ENCODE measurements at regions not wholly inside any gene's neighbourhood (a gene's known extent, or its start where the extent isn't known, plus 50 kb on each side); places are given as distances from the start of the nearest gene placed in this dataset.
"Not testable (repeated sequence)": the region's sequence is repeated elsewhere in the genome, so short reads cannot be mapped to it uniquely, and the experiment has no call there.

- DNase-seq (ENCODE audit: low spot score), result no peak
Observed at GRCh38 chr1:181948372-181948771, 113.1 kb downstream of the ZNF648 start.

DNA sequence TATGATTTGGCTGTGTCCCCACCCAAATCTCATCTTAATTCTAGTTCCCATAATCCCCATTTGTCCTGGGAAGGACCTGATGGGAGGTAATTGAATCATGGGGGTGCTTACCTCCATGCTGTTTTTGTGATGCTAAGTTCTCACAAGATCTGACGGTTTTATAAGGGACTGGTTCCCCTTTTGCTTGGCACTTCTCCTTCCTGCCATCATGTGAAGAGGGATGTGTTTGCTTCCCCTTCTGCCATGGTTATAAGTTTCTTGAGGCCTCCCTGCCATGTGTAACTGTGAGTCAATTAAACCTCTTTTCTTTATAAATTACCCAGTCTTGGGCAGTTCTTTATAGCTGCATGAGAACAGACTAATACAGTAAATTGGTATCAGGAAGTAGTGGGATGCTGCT is 114.1 kb downstream of the ZNF648 start:
- no peak for DNase-seq (ENCODE audit: low spot score)

- peak; percentile 82 for DNase-seq (ENCODE audit: low spot score)
Observed at GRCh38 chr1:181936768-181937581, 124.5 kb downstream of the ZNF648 start.

DNA sequence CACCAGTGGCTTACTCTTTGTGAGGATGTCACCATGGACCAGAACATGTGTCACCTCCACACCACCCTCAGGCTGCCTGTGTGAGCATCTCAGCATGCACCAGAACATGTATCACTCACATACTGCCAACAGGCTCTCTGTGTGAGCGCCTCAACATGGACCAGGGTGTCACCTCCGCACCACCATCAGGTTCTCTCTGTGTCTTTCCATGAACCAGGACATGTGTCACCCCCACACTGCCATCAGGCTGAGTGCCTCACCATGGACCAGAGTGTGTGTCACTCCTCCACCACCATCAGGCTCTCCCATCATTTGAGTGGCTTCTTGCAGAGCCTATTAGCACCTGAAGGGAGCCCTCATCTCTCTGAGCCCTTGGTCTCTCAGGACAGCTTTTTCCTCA is 125.2 kb downstream of the ZNF648 start:
- no peak for DNase-seq (ENCODE audit: low spot score)

DNA sequence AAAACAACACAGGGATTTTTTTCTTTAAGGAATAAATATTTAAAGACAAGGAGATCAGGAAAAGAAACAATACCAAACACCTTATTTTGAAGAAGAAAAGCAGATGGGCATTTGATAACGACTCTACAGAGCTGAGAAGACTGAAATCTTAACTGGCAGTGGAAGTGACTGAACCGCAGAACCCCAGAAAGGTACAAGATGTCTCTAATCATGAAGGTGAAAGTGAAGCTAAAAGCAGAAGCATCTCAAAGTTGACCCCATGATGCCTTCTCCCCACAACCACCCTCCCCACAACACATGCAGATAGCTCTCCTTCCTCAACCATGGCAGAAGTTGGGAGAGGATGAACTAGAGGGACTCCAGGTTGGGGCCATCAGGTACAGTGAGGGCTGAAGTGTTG is 129.6 kb downstream of the ZNF648 start:
- no peak for DNase-seq (ENCODE audit: low spot score)

DNA sequence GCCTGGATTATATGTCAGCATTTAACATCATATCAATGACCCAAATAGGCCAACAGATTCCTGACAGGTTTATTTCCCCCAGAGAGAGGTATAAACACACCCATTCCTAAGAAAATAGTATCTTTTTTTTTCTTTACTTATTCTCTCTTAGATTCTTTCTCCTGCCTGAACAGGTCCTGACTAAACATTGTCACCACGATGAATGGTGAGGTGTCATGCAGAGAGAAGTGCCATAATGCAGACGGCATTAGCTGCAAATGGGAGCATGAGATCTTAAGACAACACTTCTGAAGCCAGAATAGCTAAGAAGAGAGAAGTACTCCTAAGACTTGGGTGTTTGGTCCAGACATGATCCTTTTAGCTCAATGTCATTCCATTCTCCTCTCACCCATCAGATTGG is 131.3 kb downstream of the ZNF648 start:
- DNase-seq (ENCODE audit: low spot score), result no peak

DNA sequence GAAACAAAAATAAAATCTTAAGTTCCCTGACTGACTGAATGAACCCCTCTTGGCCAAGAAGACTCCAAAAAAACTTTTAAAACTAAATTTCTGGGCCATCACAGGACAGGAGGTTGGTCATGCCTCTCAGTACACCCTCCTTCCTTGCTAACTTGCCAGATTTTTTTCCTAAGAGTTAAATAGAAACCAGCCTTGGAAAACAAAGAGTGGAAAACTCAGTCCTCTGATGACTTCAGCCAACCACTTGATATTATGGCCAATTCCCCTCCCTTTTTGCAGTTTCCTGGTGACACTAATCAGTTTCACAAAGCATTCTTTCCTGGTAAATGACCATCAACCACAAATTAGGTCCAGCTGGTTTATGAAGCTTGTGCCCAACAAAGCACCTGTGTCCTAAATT is 134.8 kb downstream of the ZNF648 start:
- no peak for DNase-seq (ENCODE audit: low spot score)

GRCh38 chr1:181924034-181924433 is 137.5 kb downstream of the ZNF648 start:
- not testable (repeated sequence) for DNase-seq (ENCODE audit: low spot score)

DNA sequence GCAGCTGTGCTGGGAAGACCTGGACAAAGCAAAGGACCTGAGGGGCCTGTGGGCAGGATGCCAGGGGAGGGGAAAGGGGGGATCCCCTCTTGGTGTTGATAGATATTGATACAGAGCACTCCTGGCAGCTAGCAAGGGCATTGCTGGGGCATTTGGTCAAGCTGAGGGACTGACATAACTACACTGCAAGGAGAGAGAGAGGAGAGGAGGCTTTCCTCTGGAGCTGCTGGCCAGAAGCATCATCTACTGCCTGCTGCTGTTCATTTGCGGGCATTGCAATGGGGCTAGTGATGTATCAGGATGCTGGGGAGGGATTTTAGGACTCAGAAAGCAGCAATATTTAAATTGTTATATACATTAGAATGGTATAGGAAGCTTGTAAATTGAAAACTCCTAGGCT is 142.0 kb downstream of the ZNF648 start:
- DNase-seq (ENCODE audit: low spot score), result no peak

- DNase-seq (ENCODE audit: low spot score), result no peak
Observed at GRCh38 chr1:181918880-181919525, 142.5 kb downstream of the ZNF648 start.

- DNase-seq (ENCODE audit: low spot score), result no peak
Observed at GRCh38 chr1:181911715-181912114, 149.8 kb downstream of the ZNF648 start.

GRCh38 chr1:181910905-181911304 is 150.6 kb downstream of the ZNF648 start:
- DNase-seq (ENCODE audit: low spot score), result no peak

DNA sequence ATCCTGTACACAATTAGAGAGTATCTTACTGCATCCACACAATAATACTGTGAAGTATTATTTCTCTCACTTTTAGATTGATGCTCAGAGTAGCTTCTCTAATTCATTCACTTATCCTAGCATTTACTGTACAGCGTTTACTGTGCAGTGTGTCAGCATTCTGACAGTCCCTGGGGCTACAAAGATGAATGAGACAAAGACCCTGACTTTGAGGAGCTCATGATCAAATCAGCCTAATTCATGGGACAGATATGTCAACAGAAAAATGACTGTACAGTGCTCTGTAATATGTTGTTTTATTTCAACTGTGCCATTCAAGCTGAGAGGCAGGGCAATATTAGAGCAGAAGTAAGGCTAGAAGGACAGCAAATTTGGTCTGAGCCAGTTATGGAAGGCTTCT is 152.5 kb downstream of the ZNF648 start:
- DNase-seq (ENCODE audit: low spot score), result no peak

DNA sequence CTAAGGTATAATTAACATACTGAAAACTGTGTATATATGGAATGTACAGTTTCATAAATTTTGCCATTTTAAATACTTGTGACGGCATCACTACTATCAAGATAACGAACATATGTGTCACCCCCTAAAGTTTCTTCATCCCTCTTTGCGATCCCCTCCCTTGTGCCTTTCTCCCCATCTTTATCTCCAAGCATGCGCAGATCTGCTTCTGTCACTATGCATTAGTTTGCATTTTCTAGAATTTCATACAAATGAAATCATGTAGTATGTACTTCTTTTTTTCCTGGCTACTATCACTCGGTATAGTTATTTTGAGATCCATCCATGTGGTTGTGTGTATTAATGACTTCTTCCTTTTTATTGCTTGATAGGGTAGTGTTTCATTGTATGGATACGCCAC is 154.9 kb downstream of the ZNF648 start:
- DNase-seq (ENCODE audit: low spot score), result no peak

DNA sequence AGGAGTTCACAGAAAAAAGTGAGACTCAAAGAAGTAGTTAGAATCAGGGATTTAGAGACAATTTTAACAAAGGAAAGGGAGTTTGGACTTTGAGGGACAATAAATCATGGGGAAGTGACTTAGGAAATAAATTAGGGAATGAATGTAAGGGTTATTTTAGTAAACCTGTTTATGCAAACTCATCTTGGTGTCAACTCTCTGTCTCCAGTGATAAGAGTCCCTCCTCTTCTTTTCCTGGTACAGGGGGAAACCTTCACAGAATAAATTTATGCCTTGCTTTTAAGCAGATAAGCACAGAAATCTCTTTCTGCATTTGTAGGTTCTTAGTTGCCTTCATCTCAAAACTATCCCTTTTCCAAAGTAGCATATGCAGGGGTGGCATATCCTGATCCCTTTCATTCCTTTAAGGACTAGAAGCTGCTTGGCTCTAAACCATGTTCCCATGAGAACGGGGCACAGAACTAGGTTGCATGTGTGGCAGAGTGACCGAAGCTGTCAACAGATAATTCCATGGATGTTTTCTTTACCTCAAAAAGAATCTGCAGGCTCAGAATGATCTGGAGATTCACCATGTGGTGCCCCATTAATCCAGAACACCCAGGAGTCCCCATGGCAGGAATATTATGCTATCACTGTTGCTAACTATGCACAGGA is 155.4 kb downstream of the ZNF648 start:
- no peak for DNase-seq (ENCODE audit: low spot score)

- no peak for DNase-seq (ENCODE audit: low spot score)
Observed at GRCh38 chr1:181898773-181899172, 162.7 kb downstream of the ZNF648 start.

DNA sequence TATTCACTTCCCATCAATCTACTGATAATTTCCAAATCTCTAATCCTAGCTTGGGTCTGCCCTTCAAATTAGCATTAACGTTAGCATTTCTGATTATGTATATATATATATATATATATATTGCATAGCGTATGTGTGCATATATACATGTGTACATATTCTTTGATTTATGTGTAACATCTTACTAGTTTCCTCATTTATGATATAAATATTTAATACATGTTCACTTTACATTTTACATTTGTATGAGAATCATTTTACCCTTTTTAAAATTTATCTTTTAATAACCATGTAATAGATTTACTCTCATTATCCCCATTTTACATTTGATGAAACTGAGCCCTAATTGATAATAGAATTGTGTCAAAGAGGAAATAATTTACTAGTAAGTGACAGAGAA is 164.7 kb downstream of the ZNF648 start:
- DNase-seq (ENCODE audit: low spot score), result no peak

DNA sequence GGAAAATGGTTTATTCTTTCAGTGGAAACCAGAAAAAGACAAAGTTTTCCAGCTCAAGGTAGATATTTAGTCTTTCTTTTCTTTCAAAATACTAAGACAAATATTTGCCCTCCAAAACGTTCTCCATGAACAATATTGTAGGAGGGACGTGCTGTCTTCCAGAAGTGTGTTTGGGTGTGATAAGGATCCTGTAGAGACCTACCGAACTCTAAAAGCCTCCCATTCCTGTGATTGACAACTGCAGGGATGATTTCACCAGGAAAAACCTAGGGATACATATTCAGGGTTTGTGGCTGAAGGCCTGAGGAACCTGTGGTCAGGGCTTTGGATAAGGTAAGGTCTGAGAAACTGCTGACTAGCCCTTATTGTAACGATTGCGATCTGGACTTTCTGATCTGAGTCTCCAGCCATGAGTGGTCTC is 167.1 kb downstream of the ZNF648 start:
- no peak for DNase-seq (ENCODE audit: low spot score)

GRCh38 chr1:181893937-181894336 is 167.6 kb downstream of the ZNF648 start:
- DNase-seq (ENCODE audit: low spot score), result no peak

- not testable (repeated sequence) for DNase-seq (ENCODE audit: low spot score)
Observed at GRCh38 chr1:181893150-181893549, 168.4 kb downstream of the ZNF648 start.

DNA sequence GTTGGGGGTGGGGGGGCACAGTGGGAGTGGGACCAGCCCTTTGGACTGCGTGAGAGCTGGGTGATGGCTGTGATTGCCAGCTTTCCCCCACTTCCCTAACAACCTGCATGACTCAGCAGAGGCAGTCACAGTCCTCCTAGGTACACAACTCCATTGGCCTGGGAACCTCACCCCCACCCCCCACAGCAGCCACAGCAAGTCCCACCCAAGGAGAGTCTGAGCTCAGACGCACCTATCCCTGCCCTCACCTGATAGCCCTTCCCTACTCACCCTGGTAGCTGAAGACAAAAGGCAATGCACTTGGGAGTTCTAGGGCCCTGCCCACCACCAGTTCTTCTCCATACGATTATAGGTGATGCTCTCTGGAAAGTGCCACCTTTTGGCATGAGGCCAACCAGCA is 188.9 kb downstream of the ZNF648 start:
- no peak for DNase-seq (ENCODE audit: low spot score)

- DNase-seq (ENCODE audit: low spot score), result no peak
Observed at GRCh38 chr1:181863736-181864135, 197.8 kb downstream of the ZNF648 start.

DNA sequence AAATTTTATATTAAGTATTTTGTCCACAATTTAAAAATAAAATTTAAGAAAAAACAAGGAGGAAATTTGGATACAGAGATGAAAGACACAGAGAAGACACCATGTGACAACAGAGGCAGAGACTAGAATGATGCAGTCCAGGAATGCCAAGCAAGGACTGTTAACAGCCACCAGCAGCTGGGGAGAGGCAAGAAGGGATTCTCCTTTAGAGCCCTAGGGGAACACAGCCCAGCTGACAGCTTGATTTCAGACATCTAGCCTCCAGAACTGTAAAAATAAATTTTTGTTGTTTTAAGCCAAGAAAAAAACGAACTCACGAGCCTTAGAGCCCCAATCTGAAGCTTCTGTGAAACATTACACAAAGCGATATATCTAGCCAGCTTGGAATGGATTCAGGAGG is 198.5 kb downstream of the ZNF648 start:
- no peak for DNase-seq (ENCODE audit: low spot score)

All from kidney tubule cell (primary cell).